GM23338 (cell line): ENCODE measurements at regions not wholly inside any gene's neighbourhood (a gene's known extent, or its start where the extent isn't known, plus 50 kb on each side); places are given as distances from the start of the nearest gene placed in this dataset.

Experiments
- CTCF ChIP-seq, 2 experiments: fragments of 200-600 bp in 1 of 2; sonication (generic) in 1 of 2; conservative IDR thresholded peaks; 2 replicates each; pipeline versions ENCODE4 v1.5.1 to v1.6.1; 2016 to 2017; ENCODE audit warnings: antibody characterized with exemption in 2 of 2, low read depth in 2 of 2, mild to moderate bottlenecking in 2 of 2, moderate library complexity in 1 of 2
- EZH2 ChIP-seq: fragments of 200-600 bp; sonication (generic); IDR thresholded peaks from one replicate; pipeline ENCODE4 v1.8.0; 2017; ENCODE audit warnings: antibody characterized with exemption, mild to moderate bottlenecking, low read depth; ENCODE audit not compliant: unreplicated experiment
- JUNB ChIP-seq: IDR thresholded peaks from one replicate; pipeline ENCODE4 v1.6.1; 2016; ENCODE audit warnings: antibody characterized with exemption; ENCODE audit not compliant: unreplicated experiment
- NANOG ChIP-seq: IDR thresholded peaks from 2 replicates; pipeline ENCODE4 v1.6.1; 2016; ENCODE audit warnings: antibody characterized with exemption, borderline replicate concordance
- REST ChIP-seq: IDR thresholded peaks from one replicate; pipeline ENCODE4 v1.6.1; 2018; ENCODE audit warnings: antibody characterized with exemption; ENCODE audit not compliant: unreplicated experiment

GRCh38 chr10:10160821-10161312 lies 856.8 kb upstream of the CELF2 start:
- TF ChIP-seq CTCF (conservative IDR thresholded peaks at IDR 0.05; ENCODE audit: low read depth in 2 of 2) (no peak), REST (no peak), EZH2 (no peak), JUNB (no peak), NANOG (no peak)
